ENCODE measurements at regions not wholly inside any gene's neighbourhood (a gene's known extent, or its start where the extent isn't known, plus 50 kb on each side); places are given as distances from the start of the nearest gene placed in this dataset.

DNA sequence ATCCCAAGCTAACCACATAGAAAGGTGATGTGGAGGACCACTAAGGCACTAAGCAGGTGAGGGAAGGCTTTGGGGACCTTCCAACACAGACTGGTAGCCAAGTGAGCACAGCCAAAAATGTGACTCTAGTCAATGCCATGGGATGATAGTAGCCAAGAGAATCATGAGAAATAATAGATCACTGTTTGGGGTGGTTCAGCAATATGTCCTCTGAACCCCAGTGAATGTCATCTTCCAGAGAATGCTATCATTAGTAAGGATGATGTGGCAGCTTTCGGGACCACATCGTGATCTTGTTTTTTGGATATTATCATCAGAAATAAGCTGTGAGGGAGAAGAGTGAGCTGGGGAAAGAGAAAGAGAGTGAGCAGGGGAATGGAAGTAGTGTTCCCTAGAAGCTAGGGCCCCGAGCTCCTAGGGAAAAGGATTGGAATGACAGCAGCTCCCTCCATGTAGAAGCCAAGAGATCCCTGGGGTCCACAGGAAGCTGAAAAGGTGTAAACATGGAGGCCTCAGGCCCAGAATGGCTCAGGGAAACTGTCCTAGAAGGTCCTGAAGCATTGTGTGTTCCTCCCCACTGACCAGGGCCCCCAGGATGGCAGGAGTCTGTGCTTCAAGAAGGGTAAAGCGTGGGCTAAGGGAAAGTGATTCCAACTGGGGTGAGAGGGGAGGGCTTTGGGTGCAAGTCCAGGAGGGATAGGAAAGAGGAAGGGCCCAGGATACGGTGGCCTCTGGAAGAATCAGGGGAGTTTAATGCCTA is 56.6 kb upstream of the KLF13 start:
- intact Hi-C loops (cut with micrococcal nuclease; ENCODE audit: unreplicated experiment) (loop anchor here (5.0 kb wide), 1 partner anchor 37 kb away; no protein-coding TSS in a partner anchor), in situ Hi-C loops (cut with MboI) (loop anchor here (10.0 kb wide), 1 partner anchor 55 kb away; the partner anchor contains the start of gene KLF13)

DNA sequence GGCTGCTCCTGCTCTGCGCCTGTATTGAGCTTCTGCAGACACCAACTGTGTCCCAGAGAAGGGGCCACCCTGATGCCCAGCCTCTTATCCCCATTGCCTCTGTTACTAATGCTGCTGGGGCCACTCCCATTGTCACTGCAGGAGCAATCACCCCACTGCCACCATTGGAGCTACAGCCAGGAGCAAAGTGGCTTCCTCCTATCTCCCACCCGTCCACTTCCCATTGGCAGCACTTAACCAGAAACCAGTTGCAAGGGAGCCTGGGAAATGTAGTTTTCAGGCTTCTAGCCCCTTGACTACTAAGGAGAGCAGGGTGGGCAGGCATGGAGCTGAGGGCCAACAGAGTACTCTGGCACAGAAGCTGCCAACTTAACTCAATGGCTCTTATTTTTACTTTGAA is 55.9 kb upstream of the KLF13 start:
- no peaks in the 10 kb centered on the region for H3K79me2 ChIP-seq (ENCODE audit: control insufficient read depth, insufficient read depth, low read length)
- in situ Hi-C loops (cut with MboI): no loop called here
- no peaks in the 10 kb centered on the region for H4K20me1 ChIP-seq (ENCODE audit: control insufficient read depth, insufficient read depth)
- POLR2A ChIA-PET: interaction anchor here (1.3 kb wide), 1 partner anchor 34 kb away, joined by 3 read pairs; no protein-coding TSS in a partner anchor
- RAD21 ChIA-PET (ENCODE audit: unreplicated experiment): interaction anchor here (0.7 to 1.2 kb wide), 3 partner anchors 14 to 56 kb away, joined by 3 to 4 read pairs (median 3); no protein-coding TSS in a partner anchor
- no peak for FAIRE-seq
- no peak overlapping the region for H3K9ac ChIP-seq (ENCODE audit: control insufficient read depth, insufficient read depth, low read length)
- no peak overlapping the region for H3K4me2 ChIP-seq (ENCODE audit: control insufficient read depth, insufficient read depth)
- no peak for DNase-seq (ENCODE audit: low read depth, low spot score)
- ATAC-seq: no peak
- no peaks in the 10 kb centered on the region for H3K9me3 ChIP-seq (replicated peaks; ENCODE audit: control insufficient read depth, insufficient read depth, low read length)
- no peak overlapping the region for H3K27ac ChIP-seq (ENCODE audit: control insufficient read depth, insufficient read depth)
- no TSS peak for BruUV-seq (replicated peaks)
- no peaks in the 10 kb centered on the region for H3K27me3 ChIP-seq (replicated peaks in 1 of 2; ENCODE audit: control insufficient read depth in 2 of 2, insufficient read depth in 2 of 2, low read length in 1 of 2)
- H3K36me3 ChIP-seq (ENCODE audit: control insufficient read depth in 2 of 2, insufficient read depth in 2 of 2, low read length in 1 of 2): no peaks in the 10 kb centered on the region
- H3K4me1 ChIP-seq (ENCODE audit: control insufficient read depth, insufficient read depth, low read length): peaks cover 24% of the 10 kb centered on the region
- 67% methylated on average over 2 of the region's 2 CpGs for WGBS (ENCODE audit: insufficient coverage, insufficient replicate concordance, low lambda C conversion rate, missing lambda C conversion rate)
- SMC1A ChIA-PET (ENCODE audit: uncharacterized antibody, unreplicated experiment): interaction anchor here (1.1 to 10.4 kb wide), 4 partner anchors 15 to 53 kb away, joined by 3 to 152 read pairs (median 16); no protein-coding TSS in a partner anchor
- H3K4me3 ChIP-seq: no peak overlapping the region
- CTCF ChIA-PET: interaction anchor here (1.0 to 2.0 kb wide), 3 partner anchors 11 to 218 kb away, joined by 4 to 8 read pairs (median 4); no protein-coding TSS in a partner anchor
- intact Hi-C loops (cut with micrococcal nuclease; ENCODE audit: unreplicated experiment): no loop called here
- H2AFZ ChIP-seq (ENCODE audit: control insufficient read depth, low read depth, low read length): no peak overlapping the region
- no peak for TF ChIP-seq ZNF217 (IDR thresholded peaks at IDR 0.05)
- TF ChIP-seq NFXL1 (IDR thresholded peaks at IDR 0.05; ENCODE audit: borderline replicate concordance): no peak
- TF ChIP-seq EGR1 (IDR thresholded peaks at IDR 0.05; ENCODE audit: borderline replicate concordance in 1 of 2, low read depth in 2 of 2, low read length in 2 of 2): no peak
- TF ChIP-seq, protein P1, sequence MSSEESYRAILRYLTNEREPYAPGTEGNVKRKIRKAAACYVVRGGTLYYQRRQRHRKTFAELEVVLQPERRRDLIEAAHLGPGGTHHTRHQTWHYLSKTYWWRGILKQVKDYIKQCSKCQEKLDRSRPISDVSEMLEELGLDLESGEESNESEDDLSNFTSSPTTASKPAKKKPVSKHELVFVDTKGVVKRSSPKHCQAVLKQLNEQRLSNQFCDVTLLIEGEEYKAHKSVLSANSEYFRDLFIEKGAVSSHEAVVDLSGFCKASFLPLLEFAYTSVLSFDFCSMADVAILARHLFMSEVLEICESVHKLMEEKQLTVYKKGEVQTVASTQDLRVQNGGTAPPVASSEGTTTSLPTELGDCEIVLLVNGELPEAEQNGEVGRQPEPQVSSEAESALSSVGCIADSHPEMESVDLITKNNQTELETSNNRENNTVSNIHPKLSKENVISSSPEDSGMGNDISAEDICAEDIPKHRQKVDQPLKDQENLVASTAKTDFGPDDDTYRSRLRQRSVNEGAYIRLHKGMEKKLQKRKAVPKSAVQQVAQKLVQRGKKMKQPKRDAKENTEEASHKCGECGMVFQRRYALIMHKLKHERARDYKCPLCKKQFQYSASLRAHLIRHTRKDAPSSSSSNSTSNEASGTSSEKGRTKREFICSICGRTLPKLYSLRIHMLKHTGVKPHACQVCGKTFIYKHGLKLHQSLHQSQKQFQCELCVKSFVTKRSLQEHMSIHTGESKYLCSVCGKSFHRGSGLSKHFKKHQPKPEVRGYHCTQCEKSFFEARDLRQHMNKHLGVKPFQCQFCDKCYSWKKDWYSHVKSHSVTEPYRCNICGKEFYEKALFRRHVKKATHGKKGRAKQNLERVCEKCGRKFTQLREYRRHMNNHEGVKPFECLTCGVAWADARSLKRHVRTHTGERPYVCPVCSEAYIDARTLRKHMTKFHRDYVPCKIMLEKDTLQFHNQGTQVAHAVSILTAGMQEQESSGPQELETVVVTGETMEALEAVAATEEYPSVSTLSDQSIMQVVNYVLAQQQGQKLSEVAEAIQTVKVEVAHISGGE (CRISPR knock-in tag; IDR thresholded peaks at IDR 0.05): no peak
- no peak for TF ChIP-seq TCF7 (IDR thresholded peaks at IDR 0.05; ENCODE audit: borderline replicate concordance)
- no peak for TF ChIP-seq IKZF2 (IDR thresholded peaks at IDR 0.05)
- no peak for TF ChIP-seq BACH1 (IDR thresholded peaks at IDR 0.05; ENCODE audit: borderline replicate concordance)

More for the DNA sequence above, 56.6 kb upstream of the KLF13 start:
- ATAC-seq (no peak), DNase-seq (ENCODE audit: low read depth, low spot score) (no peak), FAIRE-seq (no peak)
- ChIA-PET SMC1A (ENCODE audit: uncharacterized antibody, unreplicated experiment) (interaction anchor here (1.1 to 10.4 kb wide), 4 partner anchors 15 to 54 kb away, joined by 3 to 152 read pairs (median 16); no protein-coding TSS in a partner anchor), RAD21 (ENCODE audit: unreplicated experiment) (no interaction called here), CTCF (interaction anchor here (0.8 to 2.0 kb wide), 4 partner anchors 11 to 219 kb away, joined by 3 to 8 read pairs (median 4); no protein-coding TSS in a partner anchor), POLR2A (interaction anchor here (1.2 to 2.2 kb wide), 3 partner anchors 14 to 33 kb away, joined by 3 to 6 read pairs (median 4); no protein-coding TSS in a partner anchor)
- H4K20me1 ChIP-seq (ENCODE audit: control insufficient read depth, insufficient read depth): no peaks in the 10 kb centered on the region
- H3K27me3 ChIP-seq (replicated peaks in 1 of 2; ENCODE audit: control insufficient read depth in 2 of 2, insufficient read depth in 2 of 2, low read length in 1 of 2): no peaks in the 10 kb centered on the region
- BruUV-seq (replicated peaks): no TSS peak
- H3K9me3 ChIP-seq (replicated peaks; ENCODE audit: control insufficient read depth, insufficient read depth, low read length): no peaks in the 10 kb centered on the region
- WGBS (ENCODE audit: insufficient coverage, insufficient replicate concordance, low lambda C conversion rate, missing lambda C conversion rate): 92% methylated on average over 5 of the region's 5 CpGs
- TF ChIP-seq CHD1 (IDR thresholded peaks at IDR 0.05; ENCODE audit: low read depth, low read length) (no peak), POLR2AphosphoS2 (IDR thresholded peaks at IDR 0.05; ENCODE audit: low read depth, low read length) (no peak), RBBP5 (conservative IDR thresholded peaks at IDR 0.05) (no peak)
- TF ChIP-seq, protein P2, sequence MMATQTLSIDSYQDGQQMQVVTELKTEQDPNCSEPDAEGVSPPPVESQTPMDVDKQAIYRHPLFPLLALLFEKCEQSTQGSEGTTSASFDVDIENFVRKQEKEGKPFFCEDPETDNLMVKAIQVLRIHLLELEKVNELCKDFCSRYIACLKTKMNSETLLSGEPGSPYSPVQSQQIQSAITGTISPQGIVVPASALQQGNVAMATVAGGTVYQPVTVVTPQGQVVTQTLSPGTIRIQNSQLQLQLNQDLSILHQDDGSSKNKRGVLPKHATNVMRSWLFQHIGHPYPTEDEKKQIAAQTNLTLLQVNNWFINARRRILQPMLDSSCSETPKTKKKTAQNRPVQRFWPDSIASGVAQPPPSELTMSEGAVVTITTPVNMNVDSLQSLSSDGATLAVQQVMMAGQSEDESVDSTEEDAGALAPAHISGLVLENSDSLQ (IDR thresholded peaks at IDR 0.05): no peak
- H2AFZ ChIP-seq (ENCODE audit: control insufficient read depth, low read depth, low read length): no peak overlapping the region
- no peak overlapping the region for H3K27ac ChIP-seq (ENCODE audit: control insufficient read depth, insufficient read depth)
- H3K4me2 ChIP-seq (ENCODE audit: control insufficient read depth, insufficient read depth): no peak overlapping the region
- no peaks in the 10 kb centered on the region for H3K36me3 ChIP-seq (ENCODE audit: control insufficient read depth in 2 of 2, insufficient read depth in 2 of 2, low read length in 1 of 2)
- no peak overlapping the region for H3K4me3 ChIP-seq
- H3K4me1 ChIP-seq (ENCODE audit: control insufficient read depth, insufficient read depth, low read length): peaks cover 32% of the 10 kb centered on the region
- no peaks in the 10 kb centered on the region for H3K79me2 ChIP-seq (ENCODE audit: control insufficient read depth, insufficient read depth, low read length)
- no peak overlapping the region for H3K9ac ChIP-seq (ENCODE audit: control insufficient read depth, insufficient read depth, low read length)
